ENCODE measurements at regions not wholly inside any gene's neighbourhood (a gene's known extent, or its start where the extent isn't known, plus 50 kb on each side); places are given as distances from the start of the nearest gene placed in this dataset.

- TF ChIP-seq CTCF (IDR thresholded peaks at IDR 0.05), result no peak
- TF ChIP-seq EZH2phosphoT487 (IDR thresholded peaks at IDR 0.05), result no peak
- TF ChIP-seq EZH2 (IDR thresholded peaks at IDR 0.05), result no peak
Observed at GRCh38 chr4:54439831-54440243, 210.7 kb downstream of the PDGFRA start.

Data from neural progenitor cell (in vitro differentiated cells).